ENCODE measurements at regions not wholly inside any gene's neighbourhood (a gene's known extent, or its start where the extent isn't known, plus 50 kb on each side); places are given as distances from the start of the nearest gene placed in this dataset.

DNA sequence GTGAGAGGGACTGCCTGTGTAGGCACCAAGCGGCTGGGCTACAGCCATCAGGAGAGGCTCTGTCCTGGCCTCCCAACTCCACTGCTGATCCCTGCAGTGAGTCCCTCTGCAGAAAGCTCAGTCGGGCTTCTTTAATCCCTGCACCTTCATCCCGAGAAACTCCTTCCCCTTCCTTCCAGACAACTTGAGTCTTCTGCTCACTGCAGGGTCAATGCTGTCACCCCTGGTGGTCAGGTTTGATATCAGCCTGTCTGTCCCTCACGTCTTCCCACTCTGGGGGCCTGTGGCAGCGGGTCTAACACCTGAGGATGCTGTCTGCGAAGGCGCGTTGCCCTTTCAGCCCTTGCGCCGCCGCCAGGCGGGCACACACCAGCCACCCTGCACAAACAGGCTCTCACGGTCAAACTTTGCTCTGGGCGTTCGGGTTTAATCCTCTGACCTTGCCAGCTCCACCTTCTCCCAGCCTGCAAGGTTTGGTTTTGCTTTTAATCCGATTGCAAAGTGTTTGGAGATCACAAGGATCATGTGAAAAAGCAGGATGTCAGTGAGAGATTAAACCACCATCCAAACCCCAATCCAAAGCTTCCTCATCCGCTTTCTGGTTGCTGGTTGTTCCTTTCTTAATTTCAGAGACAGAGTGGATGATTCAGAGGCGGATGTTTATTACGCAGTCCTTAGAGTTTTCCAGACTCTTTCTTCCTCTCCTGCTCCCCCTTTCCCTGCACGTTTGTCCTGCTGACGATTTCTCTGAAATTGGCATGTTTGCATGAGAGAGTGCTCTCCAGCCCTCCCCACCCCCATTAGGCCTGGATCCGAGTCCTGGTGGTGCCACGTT is 74.8 kb upstream of the SLC34A2 start:
- TF ChIP-seq, protein P1, sequence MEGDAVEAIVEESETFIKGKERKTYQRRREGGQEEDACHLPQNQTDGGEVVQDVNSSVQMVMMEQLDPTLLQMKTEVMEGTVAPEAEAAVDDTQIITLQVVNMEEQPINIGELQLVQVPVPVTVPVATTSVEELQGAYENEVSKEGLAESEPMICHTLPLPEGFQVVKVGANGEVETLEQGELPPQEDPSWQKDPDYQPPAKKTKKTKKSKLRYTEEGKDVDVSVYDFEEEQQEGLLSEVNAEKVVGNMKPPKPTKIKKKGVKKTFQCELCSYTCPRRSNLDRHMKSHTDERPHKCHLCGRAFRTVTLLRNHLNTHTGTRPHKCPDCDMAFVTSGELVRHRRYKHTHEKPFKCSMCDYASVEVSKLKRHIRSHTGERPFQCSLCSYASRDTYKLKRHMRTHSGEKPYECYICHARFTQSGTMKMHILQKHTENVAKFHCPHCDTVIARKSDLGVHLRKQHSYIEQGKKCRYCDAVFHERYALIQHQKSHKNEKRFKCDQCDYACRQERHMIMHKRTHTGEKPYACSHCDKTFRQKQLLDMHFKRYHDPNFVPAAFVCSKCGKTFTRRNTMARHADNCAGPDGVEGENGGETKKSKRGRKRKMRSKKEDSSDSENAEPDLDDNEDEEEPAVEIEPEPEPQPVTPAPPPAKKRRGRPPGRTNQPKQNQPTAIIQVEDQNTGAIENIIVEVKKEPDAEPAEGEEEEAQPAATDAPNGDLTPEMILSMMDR (IDR thresholded peaks at IDR 0.05) = no peak
- TF ChIP-seq POLR2A (IDR thresholded peaks at IDR 0.05) = no peak
